Fibroblast of lung (primary cell): ENCODE measurements at regions not wholly inside any gene's neighbourhood (a gene's known extent, or its start where the extent isn't known, plus 50 kb on each side); places are given as distances from the start of the nearest gene placed in this dataset.

Experiments
- DNase-seq, 2 donors: peaks; one replicate each; pipeline versions ENCODE4 v3.0.0 to v3.0.0-alpha.2; 2010; ENCODE audit warnings: low read depth in 2 of 2
- H2AFZ ChIP-seq: 2 replicates; pipeline ENCODE4 v1.5.1; 2012; ENCODE audit warnings: low read length, control low read depth, inconsistent platforms
- H3K27ac ChIP-seq: 2 replicates; pipeline ENCODE4 v1.5.1; 2011; ENCODE audit warnings: low read length, control low read depth; ENCODE audit not compliant: insufficient read depth
- H3K27me3 ChIP-seq: 2 replicates; pipeline ENCODE4 v1.5.1; 2011; ENCODE audit warnings: mild to moderate bottlenecking, low read length; ENCODE audit not compliant: control insufficient read depth, insufficient read depth
- H3K36me3 ChIP-seq: 2 replicates; pipeline ENCODE4 v1.5.1; 2011; ENCODE audit warnings: low read length; ENCODE audit not compliant: control insufficient read depth, insufficient read depth
- H3K4me1 ChIP-seq: 2 replicates; pipeline ENCODE4 v1.5.1; 2011; ENCODE audit warnings: low read length; ENCODE audit not compliant: control insufficient read depth, insufficient read depth; ENCODE audit errors: extremely low read depth
- H3K4me2 ChIP-seq: 2 replicates; pipeline ENCODE4 v1.5.1; 2011; ENCODE audit warnings: low read length, control low read depth; ENCODE audit not compliant: insufficient read depth; ENCODE audit errors: extremely low read depth
- H3K4me3 ChIP-seq, 4 experiments: fragments of 200-600 bp in 1 of 4; sonication (generic) in 1 of 4; replicated peaks in 1 of 4; 2 replicates each; pipeline ENCODE4 v1.5.1; 2011 to 2016; ENCODE audit warnings: low read length in 4 of 4, low read depth in 3 of 4, mild to moderate bottlenecking in 3 of 4, control low read depth in 2 of 4, inconsistent platforms in 1 of 4, mixed read lengths in 1 of 4; ENCODE audit not compliant: insufficient read depth in 1 of 4; ENCODE audit errors: control extremely low read depth in 1 of 4
- H3K79me2 ChIP-seq: 2 replicates; pipeline ENCODE4 v1.5.1; 2012; ENCODE audit warnings: mild to moderate bottlenecking, low read length, inconsistent platforms; ENCODE audit not compliant: control insufficient read depth, insufficient read depth
- H3K9ac ChIP-seq: 2 replicates; pipeline ENCODE4 v1.5.1; 2011; ENCODE audit warnings: mild to moderate bottlenecking, low read length, control low read depth; ENCODE audit not compliant: insufficient read depth
- H3K9me3 ChIP-seq: 2 replicates; pipeline ENCODE4 v1.5.1; 2012; ENCODE audit warnings: low read depth, low read length; ENCODE audit not compliant: control insufficient read depth, insufficient read depth
- H4K20me1 ChIP-seq: 2 replicates; pipeline ENCODE4 v1.5.1; 2011; ENCODE audit warnings: low read length; ENCODE audit not compliant: control insufficient read depth, insufficient read depth; ENCODE audit errors: extremely low read depth
- CTCF ChIP-seq, 2 donors: IDR thresholded peaks in 1 of 2; conservative IDR thresholded peaks in 1 of 2; 1 replicate in 1 of 2; 2 replicates in 1 of 2; pipeline ENCODE4 v1.5.1; 2011 to 2012; ENCODE audit warnings: low read length in 2 of 2, control low read depth in 1 of 2, inconsistent platforms in 1 of 2, low read depth in 1 of 2, mild to moderate bottlenecking in 1 of 2
- EZH2 ChIP-seq: IDR thresholded peaks from 2 replicates; pipeline ENCODE4 v1.5.1; 2012; ENCODE audit warnings: low read length, control low read depth, mild to moderate bottlenecking; ENCODE audit errors: missing control alignments

GRCh38 chr2:16785149-16785548, 119.5 kb upstream of the CYRIA start:
- DNase-seq, result no peak
- no peak overlapping the region for H3K27ac ChIP-seq
- no peak overlapping the region for H3K4me2 ChIP-seq
- H3K27me3 ChIP-seq, result no peaks in the 10 kb centered on the region
- no peak overlapping the region for H3K9ac ChIP-seq
- no peaks in the 10 kb centered on the region for H3K9me3 ChIP-seq
- H3K4me1 ChIP-seq, result no peaks in the 10 kb centered on the region
- no peak overlapping the region for H3K4me3 ChIP-seq
- H3K36me3 ChIP-seq, result no peaks in the 10 kb centered on the region
- H2AFZ ChIP-seq, result no peak overlapping the region
- no peaks in the 10 kb centered on the region for H4K20me1 ChIP-seq
- no peak for TF ChIP-seq EZH2
- TF ChIP-seq CTCF (conservative IDR thresholded peaks at IDR 0.05 in 1 of 2, IDR thresholded peaks at IDR 0.05 in 1 of 2; ENCODE audit: low read depth in 1 of 2, low read length in 2 of 2), result no peak
- no peaks in the 10 kb centered on the region for H3K79me2 ChIP-seq

- H3K36me3 ChIP-seq, result no peaks in the 10 kb centered on the region
- DNase-seq, result no peak
- no peaks in the 10 kb centered on the region for H3K27me3 ChIP-seq
- H2AFZ ChIP-seq, result no peak overlapping the region
- no peaks in the 10 kb centered on the region for H4K20me1 ChIP-seq
- TF ChIP-seq EZH2 (no peak), CTCF (conservative IDR thresholded peaks at IDR 0.05 in 1 of 2, IDR thresholded peaks at IDR 0.05 in 1 of 2; ENCODE audit: low read depth in 1 of 2, low read length in 2 of 2) (no peak)
- no peak overlapping the region for H3K4me3 ChIP-seq
- H3K79me2 ChIP-seq, result no peaks in the 10 kb centered on the region
- H3K27ac ChIP-seq, result no peak overlapping the region
- H3K9me3 ChIP-seq, result no peaks in the 10 kb centered on the region
- H3K4me2 ChIP-seq, result no peak overlapping the region
- H3K9ac ChIP-seq, result no peak overlapping the region
- no peaks in the 10 kb centered on the region for H3K4me1 ChIP-seq
Observed at GRCh38 chr2:16784652-16785051, 119.0 kb upstream of the CYRIA start.

- Histone ChIP-seq H3K79me2 (no peaks in the 10 kb centered on the region), H4K20me1 (no peaks in the 10 kb centered on the region), H3K9me3 (no peaks in the 10 kb centered on the region), H2AFZ (no peak overlapping the region), H3K27me3 (no peaks in the 10 kb centered on the region), H3K4me3 (no peak overlapping the region), H3K4me1 (no peaks in the 10 kb centered on the region), H3K36me3 (no peaks in the 10 kb centered on the region), H3K4me2 (no peak overlapping the region), H3K9ac (no peak overlapping the region), H3K27ac (no peak overlapping the region)
- DNase-seq, result no peak
- no peak for TF ChIP-seq CTCF (conservative IDR thresholded peaks at IDR 0.05 in 1 of 2, IDR thresholded peaks at IDR 0.05 in 1 of 2; ENCODE audit: low read depth in 1 of 2, low read length in 2 of 2)
- no peak for TF ChIP-seq EZH2
Observed at GRCh38 chr2:16777123-16777870, 111.7 kb upstream of the CYRIA start.
